H9 (cell line): ENCODE measurements at regions not wholly inside any gene's neighbourhood (a gene's known extent, or its start where the extent isn't known, plus 50 kb on each side); places are given as distances from the start of the nearest gene placed in this dataset.
A peak's percentile ranks its signal among the peaks of the same experiment; 100 is the strongest.

ENCODE experiments used
- DNase-seq: peaks from one replicate; pipeline ENCODE4 v3.0.0-alpha.2; 2017
- H2AFZ ChIP-seq: one replicate; pipeline ENCODE4 v1.6.1; 2013; ENCODE audit warnings: mild to moderate bottlenecking, low read length, control low read depth, moderate library complexity
- H2AK5ac ChIP-seq: 2 replicates; pipeline ENCODE4 v1.6.1; 2013; ENCODE audit warnings: low read length, control low read depth, mixed read lengths; ENCODE audit not compliant: insufficient read length
- H2BK120ac ChIP-seq: one replicate; pipeline ENCODE4 v1.6.1; 2013; ENCODE audit warnings: low read depth, mild to moderate bottlenecking, low read length, control low read depth, inconsistent platforms; ENCODE audit not compliant: poor library complexity, severe bottlenecking
- H2BK12ac ChIP-seq: 2 replicates; pipeline ENCODE4 v1.6.1; 2013; ENCODE audit warnings: low read length, control low read depth, mixed read lengths, low read depth; ENCODE audit not compliant: insufficient read length
- H2BK15ac ChIP-seq: 2 replicates; pipeline ENCODE4 v1.6.1; 2013; ENCODE audit warnings: low read depth, low read length, control low read depth
- H2BK20ac ChIP-seq: one replicate; pipeline ENCODE4 v1.6.1; 2013; ENCODE audit warnings: low read depth, mild to moderate bottlenecking, low read length, control low read depth, inconsistent platforms; ENCODE audit not compliant: poor library complexity, severe bottlenecking
- H2BK5ac ChIP-seq: 2 replicates; pipeline ENCODE4 v1.6.1; 2013; ENCODE audit warnings: low read length, control low read depth, mixed read lengths; ENCODE audit not compliant: insufficient read length
- H3K14ac ChIP-seq: 2 replicates; pipeline ENCODE4 v1.6.1; 2013; ENCODE audit warnings: low read length, control low read depth; ENCODE audit not compliant: insufficient read depth
- H3K18ac ChIP-seq: 2 replicates; pipeline ENCODE4 v1.6.1; 2013; ENCODE audit warnings: low read depth, mild to moderate bottlenecking, mixed read lengths, low read length, control low read depth; ENCODE audit not compliant: insufficient read length
- H3K23ac ChIP-seq: 2 replicates; pipeline ENCODE4 v1.6.1; 2013; ENCODE audit warnings: low read length, control low read depth, mixed read lengths, low read depth; ENCODE audit not compliant: insufficient read length
- H3K23me2 ChIP-seq: 2 replicates; pipeline ENCODE4 v1.6.1; 2013; ENCODE audit warnings: low read depth, mild to moderate bottlenecking, mixed read lengths, low read length, control low read depth; ENCODE audit not compliant: insufficient read length, poor library complexity, severe bottlenecking
- H3K27ac ChIP-seq: 2 replicates; pipeline ENCODE4 v1.5.1; 2013; ENCODE audit warnings: low read length, control low read depth, mixed read lengths, low read depth; ENCODE audit not compliant: insufficient read length
- H3K27me3 ChIP-seq: 2 replicates; pipeline ENCODE4 v1.6.1; 2013; ENCODE audit warnings: low read length, control low read depth, inconsistent platforms; ENCODE audit not compliant: insufficient read depth
- H3K4ac ChIP-seq: 2 replicates; pipeline ENCODE4 v1.6.1; 2013; ENCODE audit warnings: low read depth, mild to moderate bottlenecking, control low read depth, inconsistent platforms, low read length, moderate library complexity
- H3K4me1 ChIP-seq: 2 replicates; pipeline ENCODE4 v1.6.1; 2013; ENCODE audit warnings: low read length, control low read depth, inconsistent platforms; ENCODE audit not compliant: insufficient read depth
- H3K4me2 ChIP-seq: 2 replicates; pipeline ENCODE4 v1.6.1; 2013; ENCODE audit warnings: low read length, control low read depth, mixed read lengths; ENCODE audit not compliant: insufficient read length, insufficient read depth
- H3K56ac ChIP-seq: 2 replicates; pipeline ENCODE4 v1.6.1; 2013; ENCODE audit warnings: low read depth, mild to moderate bottlenecking, mixed read lengths, low read length, control low read depth; ENCODE audit not compliant: insufficient read length
- H3K79me1 ChIP-seq: 2 replicates; pipeline ENCODE4 v1.6.1; 2013; ENCODE audit warnings: low read depth, mild to moderate bottlenecking, moderate library complexity, low read length, control low read depth, inconsistent platforms; ENCODE audit not compliant: insufficient read depth, poor library complexity, severe bottlenecking
- H3K79me2 ChIP-seq: 2 replicates; pipeline ENCODE4 v1.6.1; 2013; ENCODE audit warnings: low read length, control low read depth, inconsistent platforms; ENCODE audit not compliant: insufficient read depth
- H3K9ac ChIP-seq: 2 replicates; pipeline ENCODE4 v1.6.1; 2013; ENCODE audit warnings: low read length, control low read depth, mixed read lengths; ENCODE audit not compliant: insufficient read length; ENCODE audit errors: extremely low read depth
- H3K9me3 ChIP-seq: one replicate; pipeline ENCODE4 v1.6.1; 2013; ENCODE audit warnings: low read depth, low read length, inconsistent platforms; ENCODE audit not compliant: control insufficient read depth
- H3T11ph ChIP-seq: one replicate; pipeline ENCODE4 v1.6.1; 2013; ENCODE audit warnings: mild to moderate bottlenecking, low read length, control low read depth, inconsistent platforms
- H4K20me1 ChIP-seq: one replicate; pipeline ENCODE4 v1.6.1; 2013; ENCODE audit not compliant: control insufficient read depth, insufficient read length, insufficient read depth
- H4K5ac ChIP-seq: 2 replicates; pipeline ENCODE4 v1.6.1; 2013; ENCODE audit warnings: low read depth, mild to moderate bottlenecking, mixed read lengths, low read length, control low read depth; ENCODE audit not compliant: insufficient read length
- H4K8ac ChIP-seq: replicated peaks from 2 replicates; pipeline ENCODE4 v1.6.1; 2013; ENCODE audit warnings: low read length, control low read depth, mixed read lengths, low read depth; ENCODE audit not compliant: insufficient read length
- H4K91ac ChIP-seq: 2 replicates; pipeline ENCODE4 v1.6.1; 2013; ENCODE audit warnings: low read depth, mild to moderate bottlenecking, moderate library complexity, mixed read lengths, low read length, control low read depth; ENCODE audit not compliant: insufficient read length
- H3K27ac Mint-ChIP-seq, 3 experiments: 2 replicates in 2 of 3; 3 replicates in 1 of 3; pipeline ENCODE4 v1.8.0; 2020 to 2021; ENCODE audit warnings: mixed read lengths in 3 of 3, mild to moderate bottlenecking in 1 of 3, moderate library complexity in 1 of 3
- H3K27me3 Mint-ChIP-seq: 2 replicates; pipeline ENCODE4 v1.8.0; 2021; ENCODE audit warnings: low read depth, mild to moderate bottlenecking, moderate library complexity, mixed read lengths
- H3K36me3 Mint-ChIP-seq, 3 experiments: 2 replicates in 2 of 3; 3 replicates in 1 of 3; pipeline ENCODE4 v1.8.0; 2020 to 2021; ENCODE audit warnings: low read depth in 3 of 3, mixed read lengths in 3 of 3; ENCODE audit not compliant: insufficient read depth in 1 of 3
- H3K4me1 Mint-ChIP-seq, 2 experiments: 2 replicates each; pipeline ENCODE4 v1.8.0; 2020; ENCODE audit warnings: mixed read lengths in 2 of 2
- H3K4me3 Mint-ChIP-seq, 2 experiments: 2 replicates in 1 of 2; 3 replicates in 1 of 2; pipeline ENCODE4 v1.8.0; 2020 to 2021; ENCODE audit warnings: mild to moderate bottlenecking in 2 of 2, mixed read lengths in 2 of 2, moderate library complexity in 1 of 2
- H3K9me3 Mint-ChIP-seq, 2 experiments: 2 replicates in 1 of 2; 3 replicates in 1 of 2; pipeline ENCODE4 v1.8.0; 2020; ENCODE audit warnings: mild to moderate bottlenecking in 2 of 2, mixed read lengths in 2 of 2, moderate library complexity in 1 of 2
- CTCF ChIP-seq: fragments of 200-600 bp; sonication (generic); conservative IDR thresholded peaks from 3 replicates; pipeline ENCODE4 v1.8.0; 2021; ENCODE audit warnings: antibody characterized with exemption, mild to moderate bottlenecking
- WGBS: extraction: QIAGEN DNeasy Blood & Tissue Kit; methylation state at CpG from one replicate; pipeline ENCODE4 v1.1.7; 2013; ENCODE audit warnings: missing lambda C conversion rate, low lambda C conversion rate, mixed read lengths; ENCODE audit not compliant: insufficient read length; ENCODE audit errors: extremely low coverage; 5-methylcytosine and 5-hydroxymethylcytosine counted together

DNA sequence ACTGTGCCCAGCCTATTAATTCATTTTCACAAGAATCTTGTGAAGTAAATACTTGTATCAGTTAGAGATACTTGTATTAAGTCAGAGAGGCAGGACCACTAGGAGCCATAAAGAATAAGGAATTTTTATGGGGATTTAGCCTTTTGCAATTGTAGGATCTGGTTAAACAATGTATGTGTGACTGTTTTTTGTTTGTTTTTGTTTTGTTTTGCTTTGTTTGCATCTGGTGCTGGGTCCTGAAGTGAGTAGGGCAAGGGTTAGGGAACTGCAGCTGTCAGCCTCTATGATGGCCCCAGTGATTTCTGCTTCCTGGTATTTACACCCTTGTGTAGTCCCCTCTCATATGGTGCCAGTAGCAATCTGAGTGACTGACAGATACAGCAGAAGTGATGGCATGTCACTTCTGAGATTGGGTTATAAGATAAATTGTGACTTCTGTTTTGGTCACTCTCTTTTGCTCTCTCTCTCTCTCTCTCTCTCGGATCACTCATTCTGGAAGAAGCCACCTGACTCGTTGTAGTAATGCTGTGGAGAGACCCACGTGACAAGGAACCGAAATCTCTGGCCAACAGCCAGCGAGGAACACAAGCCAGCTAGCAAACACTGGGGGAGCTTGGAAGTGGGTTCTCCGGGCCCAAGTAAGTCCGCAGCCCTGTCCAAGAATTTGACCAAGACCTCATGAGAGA lies 96.2 kb upstream of the MARK1 start:
- Histone ChIP-seq H2AFZ (no peak overlapping the region), H3K23me2 (no peaks in the 10 kb centered on the region), H3K9ac (no peak overlapping the region), H2BK5ac (no peak overlapping the region), H3K56ac (no peak overlapping the region), H3K14ac (no peak overlapping the region), H3K79me1 (no peaks in the 10 kb centered on the region), H3K27ac (no peak overlapping the region), H2BK120ac (no peak overlapping the region), H3K4me2 (no peak overlapping the region), H3K18ac (no peak overlapping the region), H4K8ac (no peak overlapping the region), H3K23ac (no peak overlapping the region), H2BK20ac (no peak overlapping the region), H4K91ac (no peak overlapping the region), H3K79me2 (no peaks in the 10 kb centered on the region), H2BK12ac (no peak overlapping the region), H4K20me1 (no peaks in the 10 kb centered on the region), H3K9me3 (no peaks in the 10 kb centered on the region), H2BK15ac (no peak overlapping the region), H3T11ph (no peak overlapping the region), H2AK5ac (no peak overlapping the region), H4K5ac (no peak overlapping the region), H3K4ac (no peak overlapping the region), H3K4me1 (peaks cover 3% of the 10 kb centered on the region; the same call in 1 of the 2 replicates), H3K27me3 (no peaks in the 10 kb centered on the region)
- Mint-ChIP-seq H3K27me3 (no peaks in the 10 kb centered on the region), H3K4me3 (no peak overlapping the region), H3K9me3 (no peaks in the 10 kb centered on the region), H3K27ac (peak overlapping the region in 1 of 3 experiments; percentile 73; a peak in 1 of 7 replicates), H3K36me3 (no peaks in the 10 kb centered on the region; a peak in 1 of 7 replicates), H3K4me1 (peaks cover 7% of the 10 kb centered on the region in 2 experiments)
- WGBS, result no CpG with 5 or more reads among the region's 7 CpGs
- no peak for TF ChIP-seq CTCF
- DNase-seq, result no peak
